ENCODE measurements at regions not wholly inside any gene's neighbourhood (a gene's known extent, or its start where the extent isn't known, plus 50 kb on each side); places are given as distances from the start of the nearest gene placed in this dataset.
A peak's percentile ranks its signal among the peaks of the same experiment; 100 is the strongest.

DNA sequence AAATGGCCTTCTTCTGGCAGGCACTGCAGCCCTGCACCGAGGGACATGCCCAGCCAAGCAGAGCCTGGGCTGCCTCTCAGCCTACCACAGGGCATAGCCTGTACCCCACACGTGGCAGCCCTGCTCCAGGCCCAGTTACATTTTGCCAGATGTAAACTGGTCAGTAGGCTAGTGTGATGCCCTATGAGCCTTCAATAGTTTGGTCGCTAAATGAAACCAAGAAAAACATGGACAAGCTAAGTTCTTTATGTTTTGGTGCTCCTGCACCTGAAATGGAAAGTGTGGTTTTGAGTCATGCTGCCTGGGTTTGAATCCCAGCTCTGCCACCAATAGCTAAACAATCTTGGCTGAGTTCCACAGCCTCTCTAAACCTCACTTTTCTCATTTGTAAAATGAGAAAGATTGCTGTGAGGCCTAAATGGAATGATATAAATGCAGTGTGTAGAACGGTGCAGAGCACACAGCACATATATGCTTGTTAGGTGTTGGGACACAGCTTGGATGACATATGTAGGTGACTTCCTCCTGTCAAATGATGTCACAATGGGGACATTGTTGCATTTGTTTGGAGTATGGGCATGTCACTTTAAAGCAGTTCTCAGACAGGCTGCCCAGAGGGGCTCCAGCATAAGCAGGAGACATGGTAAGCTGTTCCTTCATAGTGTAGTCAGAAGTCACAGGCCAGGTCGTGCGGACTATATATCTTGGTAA is 57.4 kb downstream of the ZBTB38 start:
- TF ChIP-seq POLR2AphosphoS5 (IDR thresholded peaks at IDR 0.05) (no peak), POLR2A (IDR thresholded peaks at IDR 0.05) (no peak), CTCF (IDR thresholded peaks at IDR 0.05) (no peak)
- no peaks in the 10 kb centered on the region for H3K36me3 ChIP-seq
- H3K4me1 ChIP-seq, result peaks cover 6 to 20% of the 10 kb centered on the region in 2 donors
- no peaks in the 10 kb centered on the region for H3K9me3 ChIP-seq
- peak overlapping the region; percentile 89 to 90 for H3K27ac ChIP-seq
- DNase-seq (ENCODE audit: low spot score in 2 of 2), result no peak
- no peak overlapping the region for H3K4me3 ChIP-seq
- intact Hi-C loops (cut with DNase I; ENCODE audit: low total_unique reads), result no loop called here
- H3K27me3 ChIP-seq, result no peaks in the 10 kb centered on the region

GRCh38 chr3:141426404-141427034 is 58.2 kb downstream of the ZBTB38 start:
- DNase-seq (ENCODE audit: low spot score in 2 of 2), result peak; percentile 84 to 88
- TF ChIP-seq POLR2A (IDR thresholded peaks at IDR 0.05), result no peak
- TF ChIP-seq POLR2AphosphoS5 (IDR thresholded peaks at IDR 0.05), result no peak
- no peak for TF ChIP-seq CTCF (IDR thresholded peaks at IDR 0.05)

DNA sequence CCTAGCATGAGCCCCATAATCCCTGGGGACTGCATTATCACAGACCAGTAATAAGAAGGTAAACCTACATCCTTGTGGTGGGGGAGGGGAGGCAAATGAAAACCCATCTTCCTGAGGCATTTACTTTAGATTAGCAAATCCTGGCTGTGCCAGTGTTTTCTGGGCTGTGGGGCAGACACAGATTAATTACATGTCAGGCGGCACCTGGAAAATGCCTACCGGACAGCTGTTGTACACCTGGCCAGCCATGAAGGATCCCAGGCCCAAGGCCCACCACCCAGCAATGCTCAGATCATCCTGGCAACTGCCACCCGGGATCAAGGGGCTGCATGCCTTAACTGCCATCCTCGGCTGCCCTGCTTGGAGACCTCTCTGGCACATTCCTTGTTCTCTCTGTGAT is 59.1 kb upstream of the RASA2 start:
- Histone ChIP-seq H3K4me3 (no peak overlapping the region), H3K36me3 (no peaks in the 10 kb centered on the region), H3K27me3 (no peaks in the 10 kb centered on the region), H3K27ac (peak overlapping the region; percentile 89 to 90), H3K4me1 (peaks cover 6 to 20% of the 10 kb centered on the region in 2 donors), H3K9me3 (no peaks in the 10 kb centered on the region)
- DNase-seq (ENCODE audit: low spot score in 2 of 2), result no peak
- intact Hi-C loops (cut with DNase I; ENCODE audit: low total_unique reads), result no loop called here
- TF ChIP-seq CTCF (IDR thresholded peaks at IDR 0.05), result no peak
- no peak for TF ChIP-seq POLR2A (IDR thresholded peaks at IDR 0.05)
- TF ChIP-seq POLR2AphosphoS5 (IDR thresholded peaks at IDR 0.05), result no peak

More at GRCh38 chr3:141426404-141427034, 58.2 kb downstream of the ZBTB38 start:
- H3K36me3 ChIP-seq, result no peaks in the 10 kb centered on the region
- intact Hi-C loops (cut with DNase I; ENCODE audit: low total_unique reads), result no loop called here
- H3K27ac ChIP-seq, result peak overlapping the region; percentile 89 to 90
- H3K9me3 ChIP-seq, result no peaks in the 10 kb centered on the region
- H3K4me3 ChIP-seq, result peak overlapping the region in 1 of 3 donors; percentile 30
- no peaks in the 10 kb centered on the region for H3K27me3 ChIP-seq
- peaks cover 6 to 20% of the 10 kb centered on the region in 2 donors for H3K4me1 ChIP-seq

GRCh38 chr3:141429371-141430035 is 57.3 kb upstream of the RASA2 start:
- Histone ChIP-seq H3K9me3 (no peaks in the 10 kb centered on the region), H3K36me3 (no peaks in the 10 kb centered on the region), H3K4me3 (no peak overlapping the region), H3K27ac (no peak overlapping the region), H3K4me1 (peaks cover 6 to 20% of the 10 kb centered on the region in 2 donors), H3K27me3 (no peaks in the 10 kb centered on the region)
- TF ChIP-seq POLR2AphosphoS5 (IDR thresholded peaks at IDR 0.05) (no peak), POLR2A (IDR thresholded peaks at IDR 0.05) (no peak)
- no peak for DNase-seq (ENCODE audit: low spot score in 2 of 2)
- intact Hi-C loops (cut with DNase I; ENCODE audit: low total_unique reads), result loop anchor here (10.0 kb wide), 1 partner anchor 55 kb away; no protein-coding TSS in a partner anchor

GRCh38 chr3:141430316-141430715 is 56.5 kb upstream of the RASA2 start:
- H3K4me3 ChIP-seq, result no peak overlapping the region
- TF ChIP-seq CTCF (IDR thresholded peaks at IDR 0.05) (no peak), POLR2AphosphoS5 (IDR thresholded peaks at IDR 0.05) (no peak), POLR2A (IDR thresholded peaks at IDR 0.05) (no peak)
- intact Hi-C loops (cut with DNase I; ENCODE audit: low total_unique reads), result loop anchor here (10.0 kb wide), 1 partner anchor 56 kb away; no protein-coding TSS in a partner anchor
- peak overlapping the region in 1 of 2 donors; percentile 26 for H3K27ac ChIP-seq
- no peaks in the 10 kb centered on the region for H3K27me3 ChIP-seq
- peaks cover 6 to 20% of the 10 kb centered on the region in 2 donors for H3K4me1 ChIP-seq
- H3K9me3 ChIP-seq, result no peaks in the 10 kb centered on the region
- no peaks in the 10 kb centered on the region for H3K36me3 ChIP-seq
- no peak for DNase-seq (ENCODE audit: low spot score in 2 of 2)
